Aorta (tissue), 5 donors: ENCODE measurements at regions not wholly inside any gene's neighbourhood (a gene's known extent, or its start where the extent isn't known, plus 50 kb on each side); places are given as distances from the start of the nearest gene placed in this dataset.

Experiments used
- ATAC-seq: fragments of 200-7000 bp; cut with Tn5 transposase; one replicate; pipeline ENCODE4 v1.9.1; 2022; ENCODE audit warnings: moderate library complexity; ENCODE audit not compliant: low FRiP score
- DNase-seq, 2 donors: peaks; one replicate each; pipeline ENCODE4 v3.0.0-alpha.2; 2020
- H3K27ac ChIP-seq, 2 donors: one replicate each; pipeline ENCODE4 v1.5.1; 2013; ENCODE audit warnings: low read length in 2 of 2, mild to moderate bottlenecking in 2 of 2, moderate library complexity in 2 of 2, control low read depth in 1 of 2, inconsistent platforms in 1 of 2, low read depth in 1 of 2
- H3K27me3 ChIP-seq, 2 donors: one replicate each; pipeline ENCODE4 v1.6.1; 2013; ENCODE audit warnings: control low read depth in 1 of 2, low read length in 1 of 2, mild to moderate bottlenecking in 1 of 2, moderate library complexity in 1 of 2; ENCODE audit not compliant: insufficient read depth in 2 of 2, control insufficient read depth in 1 of 2
- H3K36me3 ChIP-seq, 2 donors: one replicate each; pipeline ENCODE4 v1.6.1; 2013; ENCODE audit warnings: control low read depth in 1 of 2, low read length in 1 of 2, mild to moderate bottlenecking in 1 of 2; ENCODE audit not compliant: insufficient read depth in 2 of 2, control insufficient read depth in 1 of 2
- H3K4me1 ChIP-seq, 2 donors: one replicate each; pipeline ENCODE4 v1.6.1; 2013; ENCODE audit warnings: low read length in 2 of 2, control low read depth in 1 of 2, mild to moderate bottlenecking in 1 of 2, moderate library complexity in 1 of 2; ENCODE audit not compliant: insufficient read depth in 2 of 2, control insufficient read depth in 1 of 2
- H3K4me3 ChIP-seq, 2 donors: one replicate each; pipeline ENCODE4 v1.5.1; 2013; ENCODE audit warnings: low read length in 2 of 2, control low read depth in 1 of 2, mild to moderate bottlenecking in 1 of 2
- H3K9me3 ChIP-seq: one replicate; pipeline ENCODE4 v1.6.1; 2013; ENCODE audit warnings: mild to moderate bottlenecking, low read length; ENCODE audit not compliant: control insufficient read depth
- WGBS, 2 donors: extraction: QIAGEN DNeasy Blood & Tissue Kit; methylation state at CpG; one replicate each; pipeline ENCODE4 v1.1.7; 2013; 5-methylcytosine and 5-hydroxymethylcytosine counted together
- intact Hi-C, 2 donors: fragments of 100-400 bp; cut with DNase I; formaldehyde crosslinking; loops; one replicate each; pipeline versions ENCODE4 v1.14.2 to v1.15.0; 2022
- donor health status: healthy with polysubstance abuse.
- donor health status: Bipolar disorder and iron deficiency.
- donor health status: DM: no; HTN: no; CAD: no.
- donor health status: DM: no; HTN: no; CAD: no.
- donor health status: DM: yes; HTN: yes; CAD: no.

DNA sequence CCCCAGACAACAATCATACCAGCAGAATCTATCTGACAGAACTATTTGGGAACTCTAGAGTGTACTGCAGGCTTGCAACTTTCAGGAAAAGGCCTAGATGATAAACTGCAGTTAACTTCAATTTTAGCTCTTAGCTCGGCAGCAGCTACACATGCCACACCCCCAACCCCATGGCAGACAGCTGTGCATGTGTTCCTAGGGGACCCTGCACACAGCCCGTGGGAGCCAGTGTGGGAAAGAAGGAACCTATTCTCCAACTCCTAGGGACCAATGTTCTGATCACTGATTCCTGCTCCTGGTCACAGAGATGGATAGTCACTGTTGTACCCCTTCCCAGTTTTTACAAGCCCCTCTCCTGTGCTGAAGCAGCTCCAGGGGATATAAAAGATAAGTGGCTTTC is 179.6 kb downstream of the DRD1 start:
- Histone ChIP-seq H3K4me3 (no peak overlapping the region), H3K27ac (no peak overlapping the region), H3K4me1 (no peaks in the 10 kb centered on the region), H3K27me3 (no peaks in the 10 kb centered on the region), H3K9me3 (no peaks in the 10 kb centered on the region), H3K36me3 (no peaks in the 10 kb centered on the region)
- DNase-seq (no peak), ATAC-seq (no peak)
- WGBS, 2 donors: 55 to 60% methylated on average over 2 of the region's 2 CpGs
- intact Hi-C loops: no loop called here

DNA sequence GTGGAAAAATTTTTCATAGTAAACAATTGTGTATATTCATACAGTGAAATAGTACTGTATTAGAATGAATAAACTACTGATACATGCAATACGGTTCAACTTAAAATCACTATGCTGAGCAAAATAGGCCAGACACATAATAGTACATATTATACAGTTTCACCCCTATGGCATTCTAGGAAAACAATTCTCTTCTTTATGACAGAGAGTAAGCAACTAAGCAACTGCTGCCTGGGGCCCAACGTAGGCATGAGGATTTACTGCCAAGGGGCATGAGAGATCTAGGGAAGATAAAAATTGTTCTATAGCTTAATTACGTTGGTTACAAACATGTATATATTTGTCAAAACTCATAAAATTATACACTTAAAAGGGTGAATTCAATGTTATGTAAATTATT is 180.2 kb downstream of the DRD1 start:
- Histone ChIP-seq H3K9me3 (no peaks in the 10 kb centered on the region), H3K36me3 (no peaks in the 10 kb centered on the region), H3K27me3 (no peaks in the 10 kb centered on the region), H3K4me3 (no peak overlapping the region), H3K27ac (no peak overlapping the region), H3K4me1 (no peaks in the 10 kb centered on the region)
- intact Hi-C loops: no loop called here
- no peak for ATAC-seq
- DNase-seq: no peak
- 94 to 95% methylated on average over 3 of the region's 3 CpGs for WGBS, 2 donors

DNA sequence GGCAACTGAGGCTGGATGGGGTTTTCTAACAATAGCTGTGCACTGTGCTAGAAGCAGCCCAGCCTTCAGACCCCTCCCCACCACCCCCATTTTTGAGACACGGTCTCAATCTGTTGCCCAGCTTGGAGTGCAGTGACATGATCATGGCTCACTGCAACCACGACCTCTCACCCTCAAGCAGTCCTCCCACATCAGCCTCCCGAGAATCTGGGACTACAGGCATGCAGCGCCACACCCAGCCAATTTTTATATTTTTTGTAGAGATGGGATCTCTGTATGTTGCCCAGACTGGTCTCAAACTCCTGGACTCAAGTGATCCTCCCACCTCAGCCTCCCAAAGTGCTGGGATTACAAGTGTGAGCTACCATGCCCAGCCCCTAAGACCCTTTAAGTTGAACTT is 182.5 kb downstream of the DRD1 start:
- intact Hi-C loops: no loop called here

DNA sequence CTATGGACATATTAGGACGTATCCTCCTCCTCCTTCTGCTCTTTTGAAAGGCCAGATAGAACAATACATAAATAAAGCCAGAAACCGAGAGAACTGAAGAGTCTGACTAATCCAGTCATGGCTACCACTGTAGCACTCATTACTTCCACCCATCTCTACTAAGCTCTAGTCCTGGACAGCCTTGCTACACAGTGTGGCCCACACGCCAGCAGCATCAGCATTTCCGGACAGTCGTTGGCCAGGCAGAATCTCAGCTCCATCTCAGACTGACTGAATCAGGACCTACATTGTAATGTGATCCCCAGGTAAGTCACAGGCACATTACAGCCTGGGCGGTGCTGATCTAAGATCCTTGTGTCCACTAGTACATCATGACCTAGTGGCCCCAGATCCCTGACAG is 182.9 kb downstream of the DRD1 start:
- no peaks in the 10 kb centered on the region for H3K4me1 ChIP-seq
- intact Hi-C loops: no loop called here
- no peak overlapping the region for H3K27ac ChIP-seq
- no peak overlapping the region for H3K4me3 ChIP-seq
- no peaks in the 10 kb centered on the region for H3K9me3 ChIP-seq
- no peak for ATAC-seq
- WGBS, 2 donors: 83 to 85% methylated on average over 6 of the region's 6 CpGs
- H3K36me3 ChIP-seq: no peaks in the 10 kb centered on the region
- H3K27me3 ChIP-seq: no peaks in the 10 kb centered on the region
- DNase-seq: no peak

More for the DNA sequence above, 182.5 kb downstream of the DRD1 start:
- no peaks in the 10 kb centered on the region for H3K9me3 ChIP-seq
- H3K4me1 ChIP-seq: no peaks in the 10 kb centered on the region
- H3K36me3 ChIP-seq: no peaks in the 10 kb centered on the region
- no peak overlapping the region for H3K4me3 ChIP-seq
- no peak overlapping the region for H3K27ac ChIP-seq
- ATAC-seq (no peak), DNase-seq (no peak)
- 93 to 96% methylated on average over 4 of the region's 4 CpGs for WGBS, 2 donors
- H3K27me3 ChIP-seq: no peaks in the 10 kb centered on the region

DNA sequence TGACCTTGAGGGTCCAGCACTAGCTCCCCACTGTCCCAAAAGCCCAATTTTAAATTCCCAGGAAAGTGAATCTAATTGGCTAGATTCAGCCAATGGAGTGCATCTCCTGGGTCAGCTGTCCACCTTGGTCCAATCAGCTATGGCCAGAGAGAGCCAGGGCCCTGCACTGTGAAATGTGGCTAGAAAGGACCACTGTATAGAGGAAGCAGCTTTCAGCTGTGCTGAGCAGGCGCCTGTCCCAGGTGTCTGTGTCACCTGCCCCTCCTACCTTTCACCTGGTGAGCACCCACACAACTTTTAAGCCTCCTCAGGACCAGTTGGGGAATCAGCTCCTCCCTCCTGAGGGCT is 186.2 kb downstream of the DRD1 start:
- intact Hi-C loops: no loop called here
- ATAC-seq (no peak), DNase-seq (no peak)
- Histone ChIP-seq H3K4me3 (no peak overlapping the region), H3K4me1 (peaks cover 0 to 3% of the 10 kb centered on the region in 2 donors), H3K27ac (no peak overlapping the region), H3K27me3 (no peaks in the 10 kb centered on the region), H3K9me3 (no peaks in the 10 kb centered on the region), H3K36me3 (no peaks in the 10 kb centered on the region)
- 93 to 96% methylated on average over 1 of the region's 1 CpG for WGBS, 2 donors

DNA sequence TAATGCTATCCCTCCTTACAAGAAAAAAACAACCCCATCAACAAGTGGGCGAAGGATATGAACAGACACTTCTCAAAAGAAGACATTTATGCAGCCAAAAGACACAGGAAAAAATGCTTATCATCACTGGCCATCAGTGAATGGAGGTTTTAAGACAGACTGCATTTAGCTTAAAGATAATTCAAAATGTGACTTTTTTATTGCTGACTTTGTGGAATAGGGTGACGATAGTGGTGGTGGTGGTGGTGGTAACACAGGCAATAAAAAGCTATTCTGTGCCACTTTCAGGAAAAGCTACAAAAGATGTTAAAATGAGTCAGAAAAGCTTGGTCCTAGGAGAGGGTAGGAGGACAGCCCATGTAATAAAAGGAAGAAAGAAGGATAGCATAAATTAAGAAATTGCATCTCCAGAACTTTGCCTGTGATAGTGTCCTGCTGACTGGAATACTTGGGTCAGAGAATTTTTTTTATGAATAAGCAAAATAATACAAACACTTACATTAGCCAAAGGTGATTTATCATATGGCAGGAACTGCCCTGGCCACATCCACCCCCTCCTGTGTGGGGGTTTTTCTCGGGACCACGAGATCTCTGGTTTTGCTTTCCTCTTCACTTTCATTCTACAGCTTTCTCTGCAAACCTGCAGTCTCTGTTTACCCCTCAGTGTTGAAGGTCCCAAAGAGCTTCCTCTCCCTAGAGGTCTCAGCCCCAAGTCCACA is 186.7 kb downstream of the DRD1 start:
- ATAC-seq (no peak), DNase-seq (no peak)
- H3K4me3 ChIP-seq: no peak overlapping the region
- intact Hi-C loops: no loop called here
- no peak overlapping the region for H3K27ac ChIP-seq
- H3K36me3 ChIP-seq: no peaks in the 10 kb centered on the region
- WGBS, 2 donors: 87 to 93% methylated on average over 4 of the region's 4 CpGs
- peaks cover 0 to 3% of the 10 kb centered on the region in 2 donors for H3K4me1 ChIP-seq
- H3K27me3 ChIP-seq: no peaks in the 10 kb centered on the region
- no peaks in the 10 kb centered on the region for H3K9me3 ChIP-seq

DNA sequence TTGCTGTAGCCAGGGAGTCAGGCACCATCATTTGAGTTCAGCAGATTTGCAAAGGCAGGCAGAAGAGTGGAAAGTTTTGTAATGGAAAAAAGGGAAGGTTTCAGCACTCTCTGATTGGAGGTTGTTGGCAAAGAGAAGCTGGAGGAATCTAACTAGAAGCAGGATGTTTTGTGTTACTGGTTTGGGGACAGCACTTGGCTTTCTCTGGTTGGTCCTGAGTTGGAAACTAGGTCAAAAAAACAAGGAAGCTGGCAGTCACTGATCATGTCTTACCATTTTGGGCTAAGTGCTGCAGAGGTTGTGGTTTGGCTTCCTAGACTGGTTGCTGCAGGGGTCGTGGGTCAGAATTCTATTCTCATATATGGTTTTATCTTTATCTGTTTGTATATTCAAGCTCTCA is 189.8 kb downstream of the DRD1 start:
- intact Hi-C loops: no loop called here
- H3K36me3 ChIP-seq: no peaks in the 10 kb centered on the region
- H3K4me3 ChIP-seq: no peak overlapping the region
- no peaks in the 10 kb centered on the region for H3K9me3 ChIP-seq
- no peaks in the 10 kb centered on the region for H3K27me3 ChIP-seq
- no peak for DNase-seq
- H3K27ac ChIP-seq: peak overlapping the region in 1 of 2 donors; percentile 47
- WGBS, 2 donors: 0% methylated on average over 1 of the region's 1 CpG
- ATAC-seq: peak; percentile 76
- H3K4me1 ChIP-seq: peaks cover 0 to 3% of the 10 kb centered on the region in 2 donors

DNA sequence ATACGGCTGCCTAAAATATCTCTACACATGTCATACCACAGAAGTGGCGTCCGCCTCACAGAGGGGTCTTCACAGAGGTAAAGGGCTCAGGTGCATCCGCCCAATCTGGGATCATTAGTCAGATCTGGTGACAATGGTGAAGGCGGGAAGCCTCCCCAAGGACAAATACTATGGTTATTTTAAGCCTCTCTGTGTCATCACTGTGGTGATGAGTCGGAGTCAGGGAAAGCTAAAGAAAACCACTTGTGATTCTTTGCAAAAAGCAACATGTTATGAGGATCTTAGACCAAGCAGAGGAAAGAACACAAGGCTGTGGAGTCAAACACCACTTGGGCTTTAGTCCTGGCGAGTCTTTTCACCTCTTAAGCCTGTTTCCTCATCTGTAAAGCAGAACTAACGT is 190.4 kb downstream of the DRD1 start:
- peaks cover 0 to 3% of the 10 kb centered on the region in 2 donors for H3K4me1 ChIP-seq
- no peaks in the 10 kb centered on the region for H3K27me3 ChIP-seq
- H3K4me3 ChIP-seq: no peak overlapping the region
- H3K9me3 ChIP-seq: no peaks in the 10 kb centered on the region
- WGBS, 2 donors: 84 to 85% methylated on average over 8 of the region's 8 CpGs
- DNase-seq: no peak
- peak overlapping the region in 1 of 2 donors; percentile 47 for H3K27ac ChIP-seq
- H3K36me3 ChIP-seq: no peaks in the 10 kb centered on the region
- intact Hi-C loops: no loop called here
- ATAC-seq: no peak

DNA sequence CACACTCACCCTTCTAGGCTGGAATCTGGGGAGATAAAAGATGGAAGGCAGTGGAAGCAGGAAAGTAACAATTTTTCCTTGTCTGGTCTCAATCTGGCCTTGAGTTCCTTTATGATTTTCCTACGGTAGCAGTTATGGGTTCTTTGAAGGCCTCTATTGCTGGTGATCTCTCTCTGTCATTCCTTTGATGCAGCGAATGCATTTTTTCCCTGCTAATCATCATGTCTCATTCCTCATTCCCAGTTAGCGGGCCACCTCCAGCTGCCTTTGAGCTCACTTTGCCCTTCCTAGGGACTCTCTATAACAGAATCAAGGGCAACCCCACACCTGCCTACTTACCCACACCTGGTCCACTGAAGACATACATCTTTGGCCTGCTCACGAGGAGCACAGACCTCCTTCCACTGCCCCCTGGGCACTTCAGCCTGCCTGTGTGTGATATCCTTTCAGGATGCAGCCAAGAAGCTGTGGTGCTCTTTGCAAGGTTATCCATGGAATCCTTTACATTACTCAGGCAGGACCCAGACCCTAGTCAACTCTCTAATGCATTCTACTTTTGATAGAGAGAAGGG is 191.7 kb downstream of the DRD1 start:
- no peak overlapping the region for H3K4me3 ChIP-seq
- DNase-seq: no peak
- ATAC-seq: no peak
- peaks cover 0 to 3% of the 10 kb centered on the region in 2 donors for H3K4me1 ChIP-seq
- WGBS, 2 donors: 86 to 97% methylated on average over 4 of the region's 4 CpGs
- no peaks in the 10 kb centered on the region for H3K36me3 ChIP-seq
- H3K27me3 ChIP-seq: no peaks in the 10 kb centered on the region
- H3K27ac ChIP-seq: no peak overlapping the region
- intact Hi-C loops: no loop called here
- no peaks in the 10 kb centered on the region for H3K9me3 ChIP-seq
